ENCODE measurements at regions not wholly inside any gene's neighbourhood (a gene's known extent, or its start where the extent isn't known, plus 50 kb on each side); places are given as distances from the start of the nearest gene placed in this dataset.

- ATAC-seq, result no peak
- peaks cover 8% of the 10 kb centered on the region; the same call in 1 of the 2 replicates for H3K36me3 Mint-ChIP-seq
- no peak for DNase-seq (ENCODE audit: low spot score)
- TF ChIP-seq CTCF (IDR thresholded peaks at IDR 0.05), result no peak
- no peak for TF ChIP-seq E2F4 (CRISPR knock-in tag; IDR thresholded peaks at IDR 0.05; ENCODE audit: borderline replicate concordance, low read depth)
- TF ChIP-seq AFF4 (CRISPR knock-in tag; IDR thresholded peaks at IDR 0.05; ENCODE audit: borderline replicate concordance), result no peak
- no peak for TF ChIP-seq PRDM15 (CRISPR knock-in tag; IDR thresholded peaks at IDR 0.05)
- no peak for TF ChIP-seq HMGA2 (CRISPR knock-in tag; IDR thresholded peaks at IDR 0.05)
- TF ChIP-seq PRRX2 (CRISPR knock-in tag; IDR thresholded peaks at IDR 0.05), result no peak
- no peak overlapping the region for H3K27ac Mint-ChIP-seq
- H3K27me3 Mint-ChIP-seq (ENCODE audit: low read depth), result no peaks in the 10 kb centered on the region
- no peak overlapping the region for H3K4me3 Mint-ChIP-seq
- POLR2A ChIA-PET, result no interaction called here
- CTCF ChIA-PET, result interaction anchor here (0.6 kb wide), 1 partner anchor 879 kb away, joined by 3 read pairs; no protein-coding TSS in a partner anchor
- H3K9me3 Mint-ChIP-seq, result peaks cover 10% of the 10 kb centered on the region
- H3K4me1 Mint-ChIP-seq, result peaks cover 7% of the 10 kb centered on the region
These were observed 318.1 kb downstream of the PTTG2 start for GRCh38 chr4:38278255-38278654.

DNA sequence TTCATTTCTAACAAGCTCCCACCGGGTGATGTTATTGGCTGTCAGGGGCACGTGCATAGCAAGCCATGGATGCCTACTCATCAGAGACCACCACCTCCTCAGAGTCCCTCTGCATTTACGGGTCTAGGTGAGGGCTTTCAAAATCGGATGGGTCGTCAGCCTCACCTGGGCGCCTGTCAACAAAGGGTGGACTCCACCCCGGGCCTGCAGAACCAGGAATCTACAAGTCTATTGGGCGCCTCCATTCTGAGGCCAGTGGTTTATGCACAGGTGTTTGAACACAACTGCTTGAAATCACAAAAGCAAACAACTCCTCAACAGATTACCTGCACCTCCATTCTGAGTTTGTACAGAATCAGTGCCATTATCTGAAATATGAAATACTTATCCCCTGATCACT lies 318.9 kb downstream of the PTTG2 start:
- peaks cover 8% of the 10 kb centered on the region; the same call in 1 of the 2 replicates for H3K36me3 Mint-ChIP-seq
- peaks cover 10% of the 10 kb centered on the region for H3K9me3 Mint-ChIP-seq
- H3K4me3 Mint-ChIP-seq, result no peak overlapping the region
- H3K27ac Mint-ChIP-seq, result no peak overlapping the region
- DNase-seq (ENCODE audit: low spot score) (no peak), ATAC-seq (no peak)
- ChIA-PET POLR2A (no interaction called here), CTCF (interaction anchor here (0.6 to 1.4 kb wide), 2 partner anchors 99 to 878 kb away, joined by 3 to 4 read pairs; no protein-coding TSS in a partner anchor)
- H3K27me3 Mint-ChIP-seq (ENCODE audit: low read depth), result no peaks in the 10 kb centered on the region
- H3K4me1 Mint-ChIP-seq, result peaks cover 12% of the 10 kb centered on the region
- TF ChIP-seq PRDM15 (CRISPR knock-in tag; IDR thresholded peaks at IDR 0.05), result no peak
- TF ChIP-seq, protein P1, sequence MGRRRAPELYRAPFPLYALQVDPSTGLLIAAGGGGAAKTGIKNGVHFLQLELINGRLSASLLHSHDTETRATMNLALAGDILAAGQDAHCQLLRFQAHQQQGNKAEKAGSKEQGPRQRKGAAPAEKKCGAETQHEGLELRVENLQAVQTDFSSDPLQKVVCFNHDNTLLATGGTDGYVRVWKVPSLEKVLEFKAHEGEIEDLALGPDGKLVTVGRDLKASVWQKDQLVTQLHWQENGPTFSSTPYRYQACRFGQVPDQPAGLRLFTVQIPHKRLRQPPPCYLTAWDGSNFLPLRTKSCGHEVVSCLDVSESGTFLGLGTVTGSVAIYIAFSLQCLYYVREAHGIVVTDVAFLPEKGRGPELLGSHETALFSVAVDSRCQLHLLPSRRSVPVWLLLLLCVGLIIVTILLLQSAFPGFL (CRISPR knock-in tag; IDR thresholded peaks at IDR 0.05; ENCODE audit: borderline replicate concordance), result no peak
- TF ChIP-seq, protein P2, sequence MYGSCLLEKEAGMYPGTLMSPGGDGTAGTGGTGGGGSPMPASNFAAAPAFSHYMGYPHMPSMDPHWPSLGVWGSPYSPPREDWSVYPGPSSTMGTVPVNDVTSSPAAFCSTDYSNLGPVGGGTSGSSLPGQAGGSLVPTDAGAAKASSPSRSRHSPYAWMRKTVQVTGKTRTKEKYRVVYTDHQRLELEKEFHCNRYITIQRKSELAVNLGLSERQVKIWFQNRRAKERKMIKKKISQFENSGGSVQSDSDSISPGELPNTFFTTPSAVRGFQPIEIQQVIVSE (CRISPR knock-in tag; IDR thresholded peaks at IDR 0.05; ENCODE audit: borderline replicate concordance), result no peak
- no peak for TF ChIP-seq ZNF416 (CRISPR knock-in tag; IDR thresholded peaks at IDR 0.05)
- TF ChIP-seq HMGA2 (CRISPR knock-in tag; IDR thresholded peaks at IDR 0.05), result no peak
- TF ChIP-seq ZNF423 (CRISPR knock-in tag; IDR thresholded peaks at IDR 0.05), result no peak
- no peak for TF ChIP-seq MYBL2 (CRISPR knock-in tag; IDR thresholded peaks at IDR 0.05)
- TF ChIP-seq ZNF121 (CRISPR knock-in tag; IDR thresholded peaks at IDR 0.05), result no peak
- TF ChIP-seq, protein P3, sequence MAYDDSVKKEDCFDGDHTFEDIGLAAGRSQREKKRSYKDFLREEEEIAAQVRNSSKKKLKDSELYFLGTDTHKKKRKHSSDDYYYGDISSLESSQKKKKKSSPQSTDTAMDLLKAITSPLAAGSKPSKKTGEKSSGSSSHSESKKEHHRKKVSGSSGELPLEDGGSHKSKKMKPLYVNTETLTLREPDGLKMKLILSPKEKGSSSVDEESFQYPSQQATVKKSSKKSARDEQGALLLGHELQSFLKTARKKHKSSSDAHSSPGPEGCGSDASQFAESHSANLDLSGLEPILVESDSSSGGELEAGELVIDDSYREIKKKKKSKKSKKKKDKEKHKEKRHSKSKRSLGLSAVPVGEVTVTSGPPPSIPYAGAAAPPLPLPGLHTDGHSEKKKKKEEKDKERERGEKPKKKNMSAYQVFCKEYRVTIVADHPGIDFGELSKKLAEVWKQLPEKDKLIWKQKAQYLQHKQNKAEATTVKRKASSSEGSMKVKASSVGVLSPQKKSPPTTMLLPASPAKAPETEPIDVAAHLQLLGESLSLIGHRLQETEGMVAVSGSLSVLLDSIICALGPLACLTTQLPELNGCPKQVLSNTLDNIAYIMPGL (CRISPR knock-in tag; IDR thresholded peaks at IDR 0.05), result no peak
- no peak for TF ChIP-seq TCF7 (CRISPR knock-in tag; IDR thresholded peaks at IDR 0.05; ENCODE audit: low read depth)
